GM04504 (cell line): ENCODE measurements at regions not wholly inside any gene's neighbourhood (a gene's known extent, or its start where the extent isn't known, plus 50 kb on each side); places are given as distances from the start of the nearest gene placed in this dataset.
"Not testable (repeated sequence)": the region's sequence is repeated elsewhere in the genome, so short reads cannot be mapped to it uniquely, and the experiment has no call there.

Source experiments
- DNase-seq: peaks from one replicate; pipeline ENCODE4 v3.0.0-alpha.2; 2012; ENCODE audit warnings: low read depth

- no peak for DNase-seq
These were observed 813.0 kb upstream of the SLITRK5 start for GRCh38 chr13:86858216-86858615.

- DNase-seq = no peak
These were observed 809.0 kb upstream of the SLITRK5 start for GRCh38 chr13:86862137-86862536.

GRCh38 chr13:86864376-86864775, 806.8 kb upstream of the SLITRK5 start:
- DNase-seq = no peak

- DNase-seq = no peak
These were observed 800.7 kb upstream of the SLITRK5 start for GRCh38 chr13:86870444-86870843.

GRCh38 chr13:86877441-86877840, 793.7 kb upstream of the SLITRK5 start:
- no peak for DNase-seq

- no peak for DNase-seq
These were observed 792.4 kb upstream of the SLITRK5 start for GRCh38 chr13:86878781-86879180.

GRCh38 chr13:86881390-86881789, 789.8 kb upstream of the SLITRK5 start:
- DNase-seq = no peak

GRCh38 chr13:86882107-86882506, 789.1 kb upstream of the SLITRK5 start:
- no peak for DNase-seq

GRCh38 chr13:86882835-86883234, 788.3 kb upstream of the SLITRK5 start:
- no peak for DNase-seq

- DNase-seq = no peak
These were observed 778.8 kb upstream of the SLITRK5 start for GRCh38 chr13:86892330-86892729.

- DNase-seq = no peak
These were observed 770.3 kb upstream of the SLITRK5 start for GRCh38 chr13:86900906-86901305.

GRCh38 chr13:86906127-86906874, 764.9 kb upstream of the SLITRK5 start:
- DNase-seq = no peak

GRCh38 chr13:86907156-86907555, 764.0 kb upstream of the SLITRK5 start:
- no peak for DNase-seq

GRCh38 chr13:86909318-86909717, 761.9 kb upstream of the SLITRK5 start:
- DNase-seq = no peak

GRCh38 chr13:86914757-86915156, 756.4 kb upstream of the SLITRK5 start:
- no peak for DNase-seq

- not testable (repeated sequence) for DNase-seq
These were observed 753.7 kb upstream of the SLITRK5 start for GRCh38 chr13:86917438-86917837.

- DNase-seq = no peak
These were observed 752.5 kb upstream of the SLITRK5 start for GRCh38 chr13:86918682-86919081.

- no peak for DNase-seq
These were observed 750.2 kb upstream of the SLITRK5 start for GRCh38 chr13:86920961-86921360.

GRCh38 chr13:86922936-86923335, 748.2 kb upstream of the SLITRK5 start:
- no peak for DNase-seq

GRCh38 chr13:86926916-86927315, 744.3 kb upstream of the SLITRK5 start:
- DNase-seq = not testable (repeated sequence)

- DNase-seq = no peak
These were observed 738.3 kb upstream of the SLITRK5 start for GRCh38 chr13:86932776-86933334.

- DNase-seq = no peak
These were observed 737.5 kb upstream of the SLITRK5 start for GRCh38 chr13:86933676-86934075.

GRCh38 chr13:86937316-86937715, 733.9 kb upstream of the SLITRK5 start:
- DNase-seq = no peak

GRCh38 chr13:86945584-86945983, 725.6 kb upstream of the SLITRK5 start:
- no peak for DNase-seq
